HG02571 (cell line): ENCODE measurements at regions not wholly inside any gene's neighbourhood (a gene's known extent, or its start where the extent isn't known, plus 50 kb on each side); places are given as distances from the start of the nearest gene placed in this dataset.
"Not testable (repeated sequence)": the region's sequence is repeated elsewhere in the genome, so short reads cannot be mapped to it uniquely, and the experiment has no call there.

Experiments used
- ATAC-seq: cut with Tn5 transposase; IDR thresholded peaks from one replicate; pipeline ENCODE4 v1.9.1; 2021; ENCODE audit warnings: mild to moderate bottlenecking, moderate library complexity; ENCODE audit not compliant: unreplicated experiment

GRCh38 chr6:85111481-85112011, 338.3 kb upstream of the NT5E start:
- no peak for ATAC-seq

- no peak for ATAC-seq
Observed at GRCh38 chr6:85110943-85111342, 338.9 kb upstream of the NT5E start.

- ATAC-seq: no peak
Observed at GRCh38 chr6:85107701-85108100, 342.2 kb upstream of the NT5E start.

- no peak for ATAC-seq
Observed at GRCh38 chr6:85096976-85097375, 332.6 kb upstream of the TBX18 start.

- ATAC-seq: no peak
Observed at GRCh38 chr6:85092226-85092625, 327.8 kb upstream of the TBX18 start.

GRCh38 chr6:85089255-85089654, 324.9 kb upstream of the TBX18 start:
- ATAC-seq: no peak

GRCh38 chr6:85085875-85086274, 321.5 kb upstream of the TBX18 start:
- ATAC-seq: no peak

GRCh38 chr6:85081102-85081501, 316.7 kb upstream of the TBX18 start:
- ATAC-seq: no peak

- no peak for ATAC-seq
Observed at GRCh38 chr6:85079761-85080160, 315.4 kb upstream of the TBX18 start.

- no peak for ATAC-seq
Observed at GRCh38 chr6:85078058-85078457, 313.7 kb upstream of the TBX18 start.

- no peak for ATAC-seq
Observed at GRCh38 chr6:85077098-85077497, 312.7 kb upstream of the TBX18 start.

- ATAC-seq: not testable (repeated sequence)
Observed at GRCh38 chr6:85071845-85072244, 307.4 kb upstream of the TBX18 start.

GRCh38 chr6:85069577-85069976, 305.2 kb upstream of the TBX18 start:
- no peak for ATAC-seq

- no peak for ATAC-seq
Observed at GRCh38 chr6:85068221-85068620, 303.8 kb upstream of the TBX18 start.

- no peak for ATAC-seq
Observed at GRCh38 chr6:85066266-85066665, 301.9 kb upstream of the TBX18 start.

- no peak for ATAC-seq
Observed at GRCh38 chr6:85065831-85066230, 301.4 kb upstream of the TBX18 start.

- no peak for ATAC-seq
Observed at GRCh38 chr6:85063611-85064010, 299.2 kb upstream of the TBX18 start.

- ATAC-seq: no peak
Observed at GRCh38 chr6:85062884-85063283, 298.5 kb upstream of the TBX18 start.

- ATAC-seq: no peak
Observed at GRCh38 chr6:85058806-85059205, 294.4 kb upstream of the TBX18 start.

GRCh38 chr6:85050149-85050548, 285.8 kb upstream of the TBX18 start:
- no peak for ATAC-seq

GRCh38 chr6:85049282-85049681, 284.9 kb upstream of the TBX18 start:
- ATAC-seq: no peak

GRCh38 chr6:85047818-85048217, 283.4 kb upstream of the TBX18 start:
- no peak for ATAC-seq

GRCh38 chr6:85045767-85046166, 281.4 kb upstream of the TBX18 start:
- ATAC-seq: not testable (repeated sequence)

GRCh38 chr6:85044361-85044760, 280.0 kb upstream of the TBX18 start:
- ATAC-seq: no peak
